GM11168 (cell line): ENCODE measurements at regions not wholly inside any gene's neighbourhood (a gene's known extent, or its start where the extent isn't known, plus 50 kb on each side); places are given as distances from the start of the nearest gene placed in this dataset.
"Not testable (repeated sequence)": the region's sequence is repeated elsewhere in the genome, so short reads cannot be mapped to it uniquely, and the experiment has no call there.

ENCODE experiments used
- in situ Hi-C: fragments of 300-500 bp; cut with MboI; formaldehyde crosslinking; loops from one replicate; pipeline ENCODE4 v1.12.0; 2022; ENCODE audit warnings: low sequenced_read_pairs; ENCODE audit not compliant: unreplicated experiment

DNA sequence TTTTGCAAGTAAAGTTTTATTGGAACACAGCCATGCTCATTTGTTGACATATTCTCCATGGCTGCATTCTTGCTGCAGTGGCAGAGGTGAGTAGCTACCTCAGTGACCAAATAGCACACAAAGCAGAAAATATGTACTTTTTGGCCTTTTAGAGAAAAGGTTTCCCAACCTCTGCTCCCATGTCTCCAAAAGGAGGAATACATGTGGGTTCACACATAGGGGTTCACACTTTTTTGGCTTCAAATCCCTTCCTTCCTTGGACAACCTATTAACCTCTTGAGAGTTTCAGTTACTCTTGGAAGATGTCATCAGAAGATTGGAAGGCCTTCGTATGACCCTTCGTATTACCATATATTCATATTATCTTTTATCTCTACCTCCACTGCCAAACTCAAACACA, 285.1 kb upstream of the TUT7 start:
- in situ Hi-C loops, result loop anchor here (25.0 kb wide), 1 partner anchor 673 kb away; no protein-coding TSS in a partner anchor

DNA sequence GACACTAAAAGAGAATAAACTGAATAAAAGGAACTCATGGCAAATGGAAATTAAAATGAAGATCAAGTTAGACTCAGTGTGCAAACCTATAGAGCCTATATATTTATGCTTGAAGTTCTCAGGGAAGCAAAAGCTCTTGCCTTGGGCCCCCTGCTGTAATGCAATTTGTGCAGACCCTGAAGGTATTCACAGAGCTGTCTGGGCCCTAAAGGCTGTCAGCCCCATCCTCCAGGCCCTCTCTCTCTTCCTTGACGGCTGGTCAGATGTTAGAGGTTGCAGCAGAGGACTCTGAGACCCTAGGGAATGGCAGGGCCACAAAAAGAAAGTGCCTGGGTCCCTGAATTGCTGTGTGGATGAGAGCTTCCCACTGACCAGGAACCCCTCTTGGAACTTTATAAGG, 283.9 kb upstream of the TUT7 start:
- in situ Hi-C loops, result loop anchor here (25.0 kb wide), 1 partner anchor 674 kb away; no protein-coding TSS in a partner anchor

DNA sequence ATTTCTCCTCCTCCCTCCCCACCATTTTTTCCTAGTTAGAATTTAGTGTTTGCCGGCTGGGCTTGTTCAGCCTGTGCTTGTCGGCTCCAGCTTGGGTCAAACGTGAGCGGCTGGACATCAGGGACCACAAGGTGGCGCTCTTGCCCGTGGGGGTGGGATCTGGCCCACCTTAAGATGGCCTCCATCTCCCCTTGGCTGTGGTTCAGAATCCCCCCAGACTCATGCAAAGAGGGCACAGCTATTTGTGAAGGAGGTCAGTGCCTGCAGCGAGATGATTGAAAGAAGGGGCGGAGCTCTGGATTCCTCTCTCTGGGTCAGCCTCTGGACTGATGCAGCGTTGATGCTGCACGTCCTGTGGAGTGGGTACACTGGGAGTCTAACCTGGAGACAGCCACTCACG, 283.3 kb upstream of the TUT7 start:
- in situ Hi-C loops, result loop anchor here (25.0 kb wide), 1 partner anchor 675 kb away; no protein-coding TSS in a partner anchor

DNA sequence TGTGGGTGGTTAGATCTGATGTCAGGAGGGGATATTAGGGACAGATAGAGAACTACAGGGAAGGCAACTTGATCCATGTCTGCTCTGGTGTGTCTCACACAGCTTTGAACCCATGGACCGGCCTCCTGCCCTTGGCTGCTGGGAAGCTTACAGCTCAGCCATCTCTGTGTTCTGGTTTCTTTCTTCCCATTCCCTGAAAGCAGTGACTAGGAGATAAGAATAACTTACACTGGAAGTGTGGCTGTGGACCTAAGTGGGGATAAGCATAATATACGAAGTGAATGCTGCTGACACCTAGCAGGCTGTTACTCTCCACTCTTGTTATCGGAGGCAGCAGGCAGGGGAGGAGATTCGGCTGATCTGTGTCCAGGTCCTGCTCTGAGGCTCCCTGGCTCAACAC, 282.3 kb upstream of the TUT7 start:
- in situ Hi-C loops, result loop anchor here (25.0 kb wide), 1 partner anchor 676 kb away; no protein-coding TSS in a partner anchor

DNA sequence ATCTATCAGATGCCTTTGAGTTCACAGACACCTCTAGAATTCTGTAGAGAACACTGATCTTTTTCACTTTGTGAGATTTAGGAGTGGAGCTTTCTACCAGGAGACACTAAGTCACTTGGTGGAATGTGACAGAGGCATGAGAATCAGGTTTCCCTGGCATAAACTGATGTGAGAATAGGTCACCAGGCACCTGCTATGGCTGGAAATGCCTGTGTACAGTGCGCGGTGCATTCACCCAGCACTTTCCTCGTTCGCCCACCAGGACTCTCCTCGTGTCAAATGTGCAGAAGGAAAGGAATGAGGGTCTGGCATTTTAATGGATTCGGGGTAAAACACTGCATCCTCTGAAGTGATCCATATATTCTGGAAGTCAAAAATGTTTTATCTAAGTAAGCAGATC, 281.8 kb upstream of the TUT7 start:
- in situ Hi-C loops, result loop anchor here (25.0 kb wide), 1 partner anchor 676 kb away; no protein-coding TSS in a partner anchor

DNA sequence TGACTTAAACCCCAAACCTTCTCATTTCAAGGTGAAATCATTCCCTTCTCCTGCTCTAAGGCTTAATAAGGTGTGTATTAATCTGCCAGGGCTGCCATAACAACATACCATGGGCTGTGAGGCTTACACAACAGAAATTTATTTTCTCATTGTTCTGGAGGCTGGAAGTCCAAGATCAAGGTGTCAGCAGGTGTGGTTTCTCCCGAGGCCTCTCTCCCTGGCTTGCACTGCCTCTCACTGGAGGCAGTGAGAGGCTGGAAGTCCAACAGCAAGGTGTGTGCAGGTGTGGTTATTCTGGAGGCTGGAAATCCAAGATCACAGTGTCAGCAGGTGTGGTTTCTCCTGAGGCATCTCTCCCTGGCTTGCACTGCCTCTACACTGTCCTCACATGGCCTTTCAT, 280.3 kb upstream of the TUT7 start:
- in situ Hi-C loops, result loop anchor here (25.0 kb wide), 1 partner anchor 678 kb away; no protein-coding TSS in a partner anchor

DNA sequence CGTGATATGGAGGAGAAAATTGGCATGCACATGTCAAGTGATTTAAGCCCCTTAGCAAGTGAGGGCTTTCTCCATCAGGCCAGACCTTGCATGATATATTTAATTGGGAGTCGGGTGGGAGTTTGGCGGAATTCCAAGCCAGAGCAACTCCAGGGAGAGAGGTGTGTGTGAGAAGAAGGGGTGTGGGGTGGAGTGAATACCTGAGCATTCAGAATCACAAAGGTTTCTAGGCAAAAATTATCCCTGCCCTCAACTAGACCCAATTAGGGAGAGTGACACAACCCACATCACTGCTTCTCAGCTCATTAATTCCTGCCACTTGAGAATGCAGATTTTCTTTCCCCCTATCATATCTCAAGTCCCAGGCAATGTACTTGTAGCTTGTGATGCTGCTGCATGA, 279.7 kb upstream of the TUT7 start:
- in situ Hi-C loops, result loop anchor here (25.0 kb wide), 1 partner anchor 678 kb away; no protein-coding TSS in a partner anchor

DNA sequence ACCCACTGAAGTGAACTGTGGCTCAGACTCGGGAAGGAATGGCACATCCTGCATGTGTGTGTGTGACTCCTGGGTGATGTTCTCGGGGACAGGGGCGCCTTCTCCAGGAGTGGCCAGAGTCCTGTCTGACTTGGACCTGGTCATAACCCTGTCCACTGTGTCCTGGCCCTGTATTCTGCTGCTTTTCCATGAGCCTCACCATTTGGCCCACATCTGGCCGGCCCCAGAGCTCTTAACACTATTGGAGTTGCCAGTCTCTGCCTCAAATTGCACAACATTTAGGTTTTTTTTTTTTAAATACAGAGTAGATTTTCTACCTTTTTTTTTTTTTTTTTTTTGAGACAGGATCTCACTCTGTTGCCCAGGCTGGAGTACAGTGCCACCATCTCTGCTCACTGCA, 278.3 kb upstream of the TUT7 start:
- in situ Hi-C loops, result loop anchor here (25.0 kb wide), 1 partner anchor 680 kb away; no protein-coding TSS in a partner anchor

DNA sequence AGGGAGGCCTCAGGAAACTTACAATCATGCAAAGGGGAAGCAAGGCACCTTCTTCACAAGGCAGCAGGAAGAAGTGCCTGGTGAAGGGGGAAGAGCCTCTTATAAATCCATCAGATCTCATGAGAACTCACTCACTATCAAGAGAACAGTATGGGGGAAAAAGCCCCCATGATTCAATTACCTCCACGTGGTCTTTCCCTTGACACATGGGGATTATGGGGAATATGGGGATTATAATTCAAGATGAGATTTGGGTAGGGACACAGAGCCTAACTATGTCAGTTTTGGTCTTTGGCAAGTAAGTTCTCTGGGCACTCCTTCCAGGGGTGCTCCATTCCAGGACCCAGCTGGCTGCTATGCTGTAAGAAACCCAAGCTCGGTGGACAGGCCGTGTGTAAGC, 275.3 kb upstream of the TUT7 start:
- in situ Hi-C loops, result loop anchor here (25.0 kb wide), 1 partner anchor 683 kb away; no protein-coding TSS in a partner anchor

DNA sequence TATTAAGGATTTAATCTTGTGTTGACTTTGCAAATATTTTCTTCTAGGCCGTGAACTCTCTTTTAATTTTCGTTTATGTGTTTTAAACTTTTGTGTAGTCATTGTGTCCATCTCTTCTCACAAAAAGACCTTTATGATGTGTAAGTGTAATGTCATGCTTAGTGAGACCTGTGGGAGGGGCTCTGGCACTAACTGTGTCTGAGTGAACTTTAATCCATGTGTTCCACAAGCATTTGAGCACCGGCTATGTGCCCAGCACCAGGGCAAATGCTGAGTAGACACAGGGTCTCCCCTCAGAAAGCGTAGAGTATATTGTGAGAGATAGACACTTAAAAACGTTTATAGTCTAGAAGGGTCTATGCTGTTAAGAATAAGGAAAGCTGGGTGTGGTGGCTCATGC, 272.6 kb upstream of the TUT7 start:
- in situ Hi-C loops, result loop anchor here (25.0 kb wide), 1 partner anchor 685 kb away; no protein-coding TSS in a partner anchor

DNA sequence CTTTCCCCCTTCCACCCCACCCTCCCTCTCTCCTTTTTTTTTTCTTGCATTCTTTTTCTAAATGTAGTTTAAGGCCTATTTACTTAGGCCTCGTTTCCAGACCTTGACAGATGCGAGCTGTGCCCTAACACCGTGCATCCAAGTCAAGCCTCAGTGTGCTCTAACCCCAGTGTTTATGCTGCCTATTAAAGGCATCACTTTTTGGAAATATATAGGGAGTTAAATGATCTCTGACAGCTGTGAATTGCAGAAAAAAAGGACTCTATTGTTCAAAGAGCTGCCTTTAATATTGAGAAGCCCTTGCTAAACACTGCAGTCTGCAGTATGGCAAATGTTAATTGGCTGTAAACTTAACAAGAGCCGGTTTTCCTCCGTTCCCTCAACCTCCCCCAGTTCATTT, 270.4 kb upstream of the TUT7 start:
- in situ Hi-C loops, result loop anchor here (25.0 kb wide), 1 partner anchor 688 kb away; no protein-coding TSS in a partner anchor

DNA sequence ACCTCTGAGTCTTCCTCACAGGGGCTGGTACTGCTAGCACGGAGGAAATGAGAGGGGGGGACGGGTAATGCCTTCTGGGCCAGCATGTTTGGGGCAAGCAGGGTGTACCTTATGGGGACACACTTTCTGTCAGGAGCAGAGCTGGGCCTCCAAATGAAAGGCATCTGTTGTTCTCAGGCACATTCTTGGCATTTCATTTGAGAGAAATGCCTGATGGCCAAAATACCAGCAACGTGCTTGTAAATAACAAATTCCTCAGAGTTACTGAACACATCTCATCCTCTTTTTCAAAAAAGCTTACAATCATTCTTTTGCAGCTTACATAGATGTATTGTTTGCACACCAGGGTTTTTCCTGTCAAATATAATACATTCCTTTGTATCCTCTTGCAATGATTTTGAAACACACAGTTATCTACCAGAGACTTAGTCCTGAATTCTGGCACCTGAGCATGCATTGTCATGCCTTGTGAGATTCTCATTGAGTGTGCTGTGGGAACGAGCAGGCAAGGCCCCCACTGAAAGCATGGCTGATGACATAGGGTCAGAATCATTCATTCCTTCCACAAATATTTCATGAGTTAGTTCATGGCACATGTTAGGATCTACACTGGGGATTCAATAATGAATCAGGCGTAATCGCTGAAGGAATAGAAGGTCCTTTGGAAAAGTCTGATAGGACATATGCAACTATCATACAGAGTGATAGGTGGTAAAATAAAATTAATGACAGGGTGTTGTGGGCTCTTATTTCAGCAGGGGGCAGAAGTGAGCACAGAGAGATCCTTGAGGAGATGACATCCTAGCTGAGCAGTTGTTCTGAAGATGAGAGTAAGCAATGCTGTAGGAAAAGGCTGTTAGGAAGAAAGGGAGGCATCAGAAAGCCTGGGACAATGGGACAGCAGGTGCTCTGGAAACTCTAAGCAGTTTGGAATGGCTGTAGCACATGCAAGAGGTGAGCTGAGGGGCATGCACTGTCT, 260.9 kb upstream of the TUT7 start:
- in situ Hi-C loops, result no loop called here

DNA sequence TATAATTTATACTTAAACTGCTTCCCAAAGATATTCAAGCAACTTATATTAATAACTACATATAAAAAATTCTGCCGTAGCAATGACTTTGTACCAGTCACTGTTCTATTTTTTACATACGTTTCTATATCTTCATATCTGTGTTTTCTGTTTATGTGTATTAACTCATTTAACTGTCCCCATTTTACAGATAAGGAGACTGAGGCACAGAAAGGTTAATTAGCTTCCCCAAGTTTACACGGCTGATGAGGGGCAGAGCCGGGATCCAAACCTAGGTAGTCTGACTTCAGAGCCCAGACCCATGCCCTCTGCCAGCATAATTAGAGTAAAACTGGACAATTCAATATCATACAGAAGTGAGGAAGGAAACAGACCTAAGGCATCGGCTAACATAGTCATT, 259.7 kb upstream of the TUT7 start:
- in situ Hi-C loops, result no loop called here

DNA sequence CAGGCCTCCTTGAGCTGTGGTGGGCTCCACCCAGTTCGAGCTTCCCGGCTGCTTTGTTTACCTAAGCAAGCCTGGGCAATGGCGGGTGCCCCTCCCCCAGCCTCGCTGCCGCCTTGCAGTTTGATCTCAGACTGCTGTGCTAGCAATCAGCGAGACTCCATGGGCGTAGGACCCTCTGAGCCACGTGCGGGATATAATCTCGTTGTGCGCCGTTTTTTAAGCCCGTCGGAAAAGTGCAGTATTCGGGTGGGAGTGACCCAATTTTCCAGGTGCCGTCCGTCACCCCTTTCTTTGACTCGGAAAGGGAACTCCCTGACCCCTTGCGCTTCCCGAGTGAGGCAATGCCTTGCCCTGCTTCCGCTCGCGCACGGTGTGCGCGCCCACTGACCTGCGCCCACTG, 257.3 kb upstream of the TUT7 start:
- in situ Hi-C loops, result not testable (repeated sequence)

DNA sequence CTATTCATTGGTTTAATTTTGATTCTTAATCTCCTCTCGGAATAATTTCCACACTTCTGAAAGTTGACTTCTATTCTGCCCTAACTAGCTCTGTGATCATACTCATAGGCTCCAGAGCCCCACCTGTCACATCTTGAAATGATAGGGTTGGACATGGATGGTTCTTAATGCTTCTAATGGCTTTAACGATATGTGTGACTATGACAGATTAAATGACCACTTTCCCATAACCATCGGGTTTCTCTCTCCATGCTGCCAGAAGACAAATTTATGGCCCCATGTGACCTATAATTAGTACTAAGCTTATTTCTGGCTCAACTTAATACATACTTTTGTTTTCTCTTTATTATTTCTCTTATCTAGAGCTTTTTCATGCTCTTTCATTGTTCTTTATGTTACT, 251.1 kb upstream of the TUT7 start:
- in situ Hi-C loops, result no loop called here

DNA sequence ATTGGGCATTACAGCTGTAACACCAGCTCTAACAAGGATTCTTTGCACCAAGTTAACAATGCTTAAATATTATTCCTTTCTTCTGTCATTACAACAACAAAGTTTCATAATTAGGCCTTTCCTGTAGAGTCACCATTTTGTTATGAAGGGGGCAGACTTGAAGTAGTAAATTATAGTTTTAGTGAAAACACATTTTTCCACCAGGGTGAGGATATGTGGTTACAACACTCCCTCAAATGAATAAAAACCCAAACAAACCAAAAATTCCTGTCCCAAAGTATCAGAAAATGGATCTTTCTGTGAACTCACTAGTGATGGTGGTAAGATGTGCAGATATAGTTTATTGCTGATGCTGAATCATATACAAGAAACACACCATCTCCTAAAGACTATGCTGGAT, 250.5 kb upstream of the TUT7 start:
- in situ Hi-C loops, result no loop called here

DNA sequence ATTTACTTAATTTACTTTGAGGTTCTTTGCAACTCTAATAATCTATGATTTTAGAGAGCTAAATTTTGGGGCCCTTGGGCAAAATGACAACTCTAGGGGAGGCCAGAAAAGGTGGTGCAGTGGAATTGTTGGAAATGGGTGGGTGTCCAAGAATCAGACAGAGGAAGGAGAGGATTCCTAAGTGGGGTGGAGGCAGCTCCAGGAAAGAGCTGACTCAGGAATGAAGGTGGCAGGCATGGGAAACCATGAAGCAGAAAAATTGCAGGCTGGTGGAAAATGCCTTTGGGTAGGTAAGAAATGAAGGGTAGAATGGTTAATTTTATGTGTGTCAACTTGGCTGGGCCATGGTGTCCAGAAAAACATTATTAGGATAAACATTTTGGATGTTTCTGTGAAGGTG, 248.5 kb upstream of the TUT7 start:
- in situ Hi-C loops, result no loop called here

DNA sequence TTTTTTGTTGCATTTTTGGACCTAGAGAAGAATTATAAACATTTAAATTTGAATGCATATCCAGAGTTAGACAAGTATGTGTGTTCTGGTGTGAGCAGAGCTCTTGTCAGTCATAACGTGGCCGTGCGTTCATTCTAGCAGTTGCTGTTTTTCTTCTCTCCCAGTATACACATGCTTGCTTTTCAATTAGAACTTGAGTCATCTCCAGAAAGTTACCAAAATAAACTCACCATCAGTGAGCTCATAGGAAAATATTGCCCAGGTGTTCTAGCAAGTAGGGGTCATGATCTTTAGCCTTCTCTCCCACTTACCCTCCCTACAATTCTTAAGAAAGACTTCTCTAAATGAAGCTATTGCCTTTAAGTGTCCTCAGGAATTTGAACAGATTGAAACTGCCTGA, 247.5 kb upstream of the TUT7 start:
- in situ Hi-C loops, result no loop called here

DNA sequence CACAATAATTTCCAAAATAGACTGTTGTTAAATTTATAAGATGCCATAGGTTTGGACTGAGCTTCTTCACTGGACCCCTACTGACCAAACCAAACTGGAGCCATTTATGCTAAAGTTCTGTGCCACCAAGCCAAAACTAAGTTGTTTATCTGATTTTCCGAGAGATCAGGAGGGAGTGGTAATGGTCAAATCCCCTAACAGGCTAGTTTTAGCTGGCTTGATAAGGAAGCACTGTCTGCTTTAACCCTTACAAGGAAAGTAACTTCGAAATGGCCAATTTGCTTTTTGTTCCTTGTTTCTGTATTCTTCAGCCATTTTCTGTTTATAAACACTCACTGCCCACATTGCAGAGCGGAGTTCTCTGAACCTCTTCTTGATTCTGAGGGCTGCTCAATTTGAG, 246.8 kb upstream of the TUT7 start:
- in situ Hi-C loops, result no loop called here

DNA sequence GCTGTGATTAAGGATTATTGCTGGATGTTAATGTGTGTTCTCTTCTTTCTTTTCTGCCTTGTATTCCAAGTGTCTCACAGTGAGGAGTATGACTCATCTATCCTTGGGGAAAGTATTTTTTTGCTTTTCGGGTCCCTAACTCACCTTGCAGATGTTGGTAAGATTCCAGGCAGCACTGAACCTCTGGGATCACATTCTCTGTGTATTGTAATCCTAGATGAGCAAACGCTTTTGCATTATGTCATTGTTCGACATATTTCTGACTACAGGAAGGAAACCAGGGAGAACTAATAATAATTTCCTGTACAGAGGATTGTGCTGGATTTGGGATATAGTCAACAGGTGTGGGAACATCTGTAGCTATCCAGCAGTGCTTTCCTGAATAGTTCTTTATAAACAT, 246.1 kb upstream of the TUT7 start:
- in situ Hi-C loops, result no loop called here

DNA sequence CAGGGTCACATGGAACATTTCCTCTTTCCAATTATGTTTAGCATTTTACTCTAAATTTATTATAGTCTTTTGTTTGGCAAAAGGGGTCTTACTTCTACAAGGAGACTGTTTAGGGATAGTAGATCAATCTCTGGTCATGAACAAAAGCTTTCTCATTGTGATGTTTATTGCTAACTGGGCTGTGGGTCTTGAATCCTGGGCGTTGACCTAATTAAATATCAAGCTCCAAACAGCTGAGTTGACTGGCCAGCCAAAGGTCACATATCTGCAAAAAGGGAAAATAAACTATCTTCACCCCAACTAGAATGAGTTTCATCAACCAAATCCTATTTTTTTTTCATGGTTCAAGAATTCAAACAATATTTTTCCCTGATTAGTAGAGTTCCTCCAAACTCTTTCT, 245.4 kb upstream of the TUT7 start:
- in situ Hi-C loops, result no loop called here
